22Rv1 (cell line): ENCODE measurements at regions not wholly inside any gene's neighbourhood (a gene's known extent, or its start where the extent isn't known, plus 50 kb on each side); places are given as distances from the start of the nearest gene placed in this dataset.
"Not testable (repeated sequence)": the region's sequence is repeated elsewhere in the genome, so short reads cannot be mapped to it uniquely, and the experiment has no call there.

Experiments
- H3K27ac ChIP-seq: fragments of 450-650 bp; 2 replicates; pipeline ENCODE4 v1.5.1; 2017
- CTCF ChIP-seq: fragments of 450-650 bp; IDR thresholded peaks from 2 replicates; pipeline ENCODE4 v1.5.1; 2017; ENCODE audit warnings: mild to moderate bottlenecking
- ZFX ChIP-seq: fragments of 450-650 bp; IDR thresholded peaks from 2 replicates; pipeline ENCODE4 v1.6.1; 2017; ENCODE audit warnings: antibody characterized with exemption, borderline replicate concordance

- TF ChIP-seq CTCF (no peak), ZFX (no peak)
- no peak overlapping the region for H3K27ac ChIP-seq
These were observed 71.6 kb upstream of the EGFR start for GRCh38 chr7:54947266-54947665.

- not testable (repeated sequence) for H3K27ac ChIP-seq
These were observed 69.3 kb upstream of the EGFR start for GRCh38 chr7:54949514-54949913.

- no peak for TF ChIP-seq CTCF
- TF ChIP-seq ZFX, result no peak
- no peak overlapping the region for H3K27ac ChIP-seq
These were observed 63.5 kb upstream of the EGFR start for GRCh38 chr7:54955296-54955695.

- H3K27ac ChIP-seq, result no peak overlapping the region
- TF ChIP-seq CTCF, result no peak
These were observed 63.0 kb upstream of the EGFR start for GRCh38 chr7:54955696-54956420.

GRCh38 chr7:54956865-54957264 is 62.0 kb upstream of the EGFR start:
- TF ChIP-seq CTCF (no peak), ZFX (no peak)

GRCh38 chr7:54960517-54960916 is 58.3 kb upstream of the EGFR start:
- H3K27ac ChIP-seq, result no peak overlapping the region
- TF ChIP-seq CTCF, result no peak
- no peak for TF ChIP-seq ZFX

More at GRCh38 chr7:54956865-54957264, 62.0 kb upstream of the EGFR start:
- H3K27ac ChIP-seq, result no peak overlapping the region

- H3K27ac ChIP-seq, result no peak overlapping the region
- TF ChIP-seq ZFX (no peak), CTCF (no peak)
These were observed 57.4 kb upstream of the EGFR start for GRCh38 chr7:54961391-54961790.

- no peak overlapping the region for H3K27ac ChIP-seq
- no peak for TF ChIP-seq ZFX
These were observed 55.7 kb upstream of the EGFR start for GRCh38 chr7:54963155-54963554.
